Activated CD8-positive, alpha-beta memory T cell treated with anti-CD3 and anti-CD28 coated beads for 24 hours (primary cell): ENCODE measurements at regions not wholly inside any gene's neighbourhood (a gene's known extent, or its start where the extent isn't known, plus 50 kb on each side); places are given as distances from the start of the nearest gene placed in this dataset.
A peak's percentile ranks its signal among the peaks of the same experiment; 100 is the strongest.

ENCODE experiments used
- DNase-seq: peaks from one replicate; pipeline ENCODE4 v3.0.0-alpha.2; 2020

DNA sequence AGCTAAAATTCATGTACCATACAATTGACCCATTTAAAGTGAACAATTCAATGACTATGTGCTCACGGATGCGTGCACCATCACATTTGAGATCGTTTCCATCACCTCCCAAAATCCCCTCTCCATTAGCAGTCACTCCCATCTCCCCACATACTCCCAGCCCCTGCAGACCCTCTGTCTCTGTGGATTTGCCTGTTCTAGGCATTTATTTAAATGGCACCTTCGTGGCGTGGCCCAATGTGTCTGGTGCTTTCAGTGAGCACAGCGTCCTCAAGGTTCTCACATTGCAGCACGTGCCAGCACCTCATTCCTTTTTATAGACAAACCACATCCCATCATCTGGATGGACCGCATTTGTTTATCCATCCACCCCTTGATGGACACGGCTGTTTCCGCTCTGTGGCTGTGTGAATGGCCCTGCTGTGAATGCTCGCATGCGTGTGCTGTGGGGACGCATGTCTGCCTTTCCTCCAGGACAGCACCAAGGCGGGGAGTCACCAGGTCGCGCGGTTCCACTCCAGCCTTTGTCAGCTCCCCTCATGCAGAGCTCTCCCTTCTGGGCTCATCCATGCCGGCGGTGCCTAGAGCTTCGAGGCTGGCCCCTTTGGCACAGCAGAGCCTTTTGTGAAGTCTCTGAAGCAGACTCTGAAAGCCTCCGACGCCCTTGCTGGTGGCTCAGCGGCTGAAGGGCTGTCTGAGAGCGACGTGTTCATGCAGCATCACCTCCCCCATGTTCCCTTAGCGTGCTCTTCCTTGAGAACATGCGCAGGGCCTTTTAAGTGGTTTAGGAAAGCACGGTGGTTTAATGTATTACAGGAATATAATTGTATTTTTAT lies 184.4 kb downstream of the KIF26A start:
- no peak for DNase-seq

- peak; percentile 38 for DNase-seq
Observed at GRCh38 chr14:104323551-104324175, 185.3 kb downstream of the KIF26A start.

GRCh38 chr14:104326848-104327247 lies 188.5 kb downstream of the KIF26A start:
- DNase-seq, result no peak

DNA sequence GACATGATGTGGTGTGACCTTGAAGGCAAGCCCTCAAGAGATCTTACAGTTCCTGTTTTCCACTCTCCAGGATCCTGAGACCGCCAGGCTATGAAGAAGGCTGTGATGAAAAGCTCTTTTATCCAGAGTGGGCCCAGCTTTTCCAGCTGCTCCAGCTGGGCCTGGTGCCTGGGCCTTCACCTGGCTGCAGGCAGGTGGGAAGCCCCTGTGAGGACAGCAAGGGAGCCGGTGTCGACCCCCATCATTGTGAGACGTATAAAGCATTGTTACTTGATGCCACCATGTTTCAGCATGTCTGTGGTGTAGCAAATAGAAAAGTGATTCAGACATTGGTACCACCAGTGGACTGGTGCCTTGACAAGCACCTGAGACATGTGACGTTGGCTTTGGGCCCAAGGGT lies 190.2 kb downstream of the KIF26A start:
- DNase-seq, result peak; percentile 13

DNA sequence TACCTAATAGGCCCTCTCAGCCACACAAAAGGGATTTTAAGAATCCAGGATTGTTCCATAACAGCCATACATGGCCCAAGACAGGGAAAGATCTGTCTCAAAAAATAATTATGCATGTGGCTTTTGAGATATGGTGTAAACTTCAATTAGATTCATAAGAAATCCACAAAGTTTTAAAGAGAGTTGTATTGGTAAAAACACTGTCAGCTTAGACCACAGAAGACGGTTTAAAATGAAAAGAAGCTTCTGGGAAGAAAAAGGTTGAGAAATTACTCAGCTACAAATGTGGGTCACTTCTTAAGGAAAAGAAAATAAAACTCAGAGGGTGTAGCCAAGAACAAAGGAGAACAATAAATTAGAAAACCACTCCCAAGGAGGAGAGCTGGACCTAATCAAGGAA lies 191.4 kb downstream of the KIF26A start:
- DNase-seq, result no peak

DNA sequence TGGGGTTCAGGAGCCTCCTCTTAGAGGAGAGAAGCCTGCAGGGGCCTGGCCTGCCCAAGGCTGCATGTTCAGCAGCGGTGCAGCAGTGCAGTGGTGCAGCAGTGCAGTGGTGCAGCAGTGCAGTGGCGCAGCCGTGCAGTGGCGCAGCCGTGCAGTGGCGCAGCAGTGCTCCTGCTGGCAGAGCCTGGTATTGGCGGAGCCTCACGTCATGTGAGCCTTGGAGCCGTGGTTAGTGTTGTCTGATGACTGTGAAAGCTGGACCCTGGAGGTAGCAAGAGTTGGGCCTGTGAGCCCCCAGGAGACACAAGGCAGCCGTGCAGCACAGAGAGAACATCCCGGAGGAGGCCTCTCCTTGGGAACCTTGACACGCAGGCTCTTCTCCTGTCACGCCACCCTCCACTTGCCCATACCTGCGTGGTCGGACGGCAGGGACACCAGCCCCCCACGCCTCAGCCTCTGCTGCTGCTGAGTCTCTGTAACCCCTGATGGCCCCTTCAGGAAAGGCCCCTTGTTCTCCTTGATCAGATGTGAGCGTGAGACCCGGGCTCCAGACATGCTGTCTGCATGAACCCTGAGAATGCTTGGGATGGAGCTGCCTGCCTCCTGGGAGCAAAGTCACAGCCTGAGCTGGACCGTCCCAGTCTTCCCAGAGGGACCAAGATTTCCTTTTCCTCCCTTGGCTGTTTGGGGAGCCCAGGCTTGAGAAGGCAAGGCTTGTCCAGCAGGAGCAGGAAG lies 193.7 kb downstream of the KIF26A start:
- DNase-seq, result peak; percentile 44

GRCh38 chr14:104332634-104333270 lies 194.4 kb downstream of the KIF26A start:
- peak; percentile 24 for DNase-seq

GRCh38 chr14:104333646-104334423 lies 195.4 kb downstream of the KIF26A start:
- peak; percentile 30 for DNase-seq

DNA sequence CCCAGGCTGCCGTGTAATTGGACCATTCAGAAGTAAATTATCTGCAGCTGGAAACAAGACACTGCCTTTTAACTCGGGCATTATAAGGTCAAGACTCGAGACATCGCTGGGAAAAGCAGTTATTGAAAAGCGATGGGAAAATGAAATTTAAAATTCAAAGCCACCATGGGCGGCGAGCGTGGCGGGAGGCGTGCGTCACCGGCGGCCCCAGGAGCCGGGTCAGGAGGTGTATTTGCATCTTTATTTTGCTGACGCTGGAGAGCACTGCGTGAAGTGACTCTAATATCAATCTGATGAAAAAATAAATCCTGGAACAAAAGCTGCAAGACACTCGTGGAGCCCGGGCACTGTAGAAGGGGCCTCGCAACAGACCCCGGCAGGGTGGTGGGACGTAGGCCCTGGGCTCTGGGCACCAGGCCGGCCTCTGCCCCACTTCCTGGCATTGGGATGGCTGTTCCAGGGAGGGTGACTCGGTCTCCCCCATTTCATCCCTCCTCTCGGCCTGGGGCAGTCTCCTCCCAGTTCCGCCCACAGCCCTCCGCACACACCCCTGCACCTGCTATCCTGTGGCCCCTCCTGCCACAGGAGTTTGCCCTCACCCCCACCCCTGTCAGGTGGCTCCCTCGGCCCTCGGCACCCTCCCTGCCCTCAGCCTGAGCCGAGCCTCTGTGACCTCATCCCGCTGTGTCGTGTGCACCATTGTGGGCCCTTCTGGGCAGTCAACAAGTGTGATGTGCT lies 196.2 kb downstream of the KIF26A start:
- peak; percentile 24 for DNase-seq

GRCh38 chr14:104335176-104335575 lies 196.8 kb downstream of the KIF26A start:
- peak; percentile 21 for DNase-seq

GRCh38 chr14:104335611-104336010 lies 197.2 kb downstream of the KIF26A start:
- DNase-seq, result peak; percentile 30

GRCh38 chr14:104337351-104337750 lies 199.0 kb downstream of the KIF26A start:
- DNase-seq, result no peak

DNA sequence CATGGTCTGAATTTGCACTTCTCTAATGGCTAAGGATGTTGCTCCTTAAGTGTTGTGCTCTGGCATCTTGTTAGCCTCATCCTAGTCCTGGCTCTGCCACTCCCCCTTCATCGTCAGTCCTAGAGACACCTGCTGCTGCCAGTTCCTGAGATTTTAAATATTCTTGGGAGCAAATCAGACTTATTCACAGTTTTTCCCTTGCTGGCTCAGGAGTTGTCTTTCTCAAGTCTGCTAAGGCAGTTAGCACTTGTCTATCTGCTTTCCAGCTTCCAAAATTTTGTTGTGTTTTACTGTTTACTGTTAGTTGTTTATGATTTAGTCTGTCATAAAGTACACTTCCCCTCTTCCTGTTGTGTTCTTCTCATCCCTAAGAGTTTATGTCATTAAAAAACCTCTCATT lies 201.0 kb downstream of the KIF26A start:
- no peak for DNase-seq

DNA sequence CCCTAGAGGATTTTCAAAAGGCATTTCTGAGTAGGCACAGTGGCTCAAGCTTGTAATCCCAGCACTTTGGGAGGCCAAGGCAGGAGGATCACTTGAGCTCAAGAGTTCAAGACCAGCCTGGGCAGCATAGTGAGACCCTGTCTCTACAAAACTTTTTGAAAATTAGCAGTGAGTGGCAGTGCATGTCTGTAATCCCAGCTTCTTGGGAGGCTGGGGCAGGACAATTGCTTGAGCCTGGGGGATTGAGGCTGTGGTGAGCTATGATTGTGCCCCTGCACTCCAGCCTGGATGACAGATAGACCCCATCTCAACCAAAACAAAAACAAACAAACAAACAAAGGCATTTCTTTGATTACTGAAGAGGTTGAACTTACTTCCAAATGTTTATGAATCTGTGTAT lies 201.4 kb downstream of the KIF26A start:
- no peak for DNase-seq

DNA sequence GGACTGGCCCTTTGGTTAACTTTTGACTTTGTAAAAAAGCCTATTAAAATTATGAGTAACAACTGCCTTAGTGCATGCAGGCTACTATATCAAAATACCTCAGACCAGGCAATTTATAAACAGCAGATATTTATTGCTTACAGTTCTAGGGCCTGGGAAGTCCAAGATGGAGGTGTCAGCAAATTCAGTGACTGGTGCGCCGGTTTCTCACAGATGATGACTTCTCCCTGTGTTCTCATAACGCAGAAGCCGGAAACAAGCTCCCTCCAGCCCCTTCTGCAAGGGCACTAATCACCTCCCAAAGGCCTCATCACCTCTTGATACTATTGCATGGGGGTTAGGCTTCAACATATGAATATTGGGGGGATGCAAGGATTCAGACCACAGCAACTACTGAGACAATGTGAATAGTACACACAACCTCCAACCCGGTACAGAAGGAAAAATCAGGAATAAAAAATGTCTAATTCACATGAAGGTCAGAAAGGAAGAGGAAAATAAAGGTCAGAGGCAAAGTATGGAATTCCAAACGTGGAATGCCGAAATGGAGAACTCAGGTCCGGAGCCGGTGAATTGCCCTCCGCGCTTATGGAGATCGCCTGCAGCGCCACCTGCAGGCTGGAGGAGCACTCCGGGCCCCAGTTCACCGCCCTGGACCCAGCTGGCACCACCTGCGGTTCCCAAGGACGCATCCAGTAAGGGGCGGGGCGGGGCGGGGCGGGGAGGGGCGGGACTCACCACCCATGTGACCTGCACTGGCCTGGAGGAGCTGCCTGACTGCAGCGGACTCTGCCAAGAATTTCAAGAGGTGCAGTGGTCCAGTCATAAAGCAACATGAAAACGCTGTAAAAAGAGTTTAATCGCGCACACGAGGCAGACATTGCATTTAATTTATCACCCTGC lies 203.4 kb downstream of the KIF26A start:
- no peak for DNase-seq

DNA sequence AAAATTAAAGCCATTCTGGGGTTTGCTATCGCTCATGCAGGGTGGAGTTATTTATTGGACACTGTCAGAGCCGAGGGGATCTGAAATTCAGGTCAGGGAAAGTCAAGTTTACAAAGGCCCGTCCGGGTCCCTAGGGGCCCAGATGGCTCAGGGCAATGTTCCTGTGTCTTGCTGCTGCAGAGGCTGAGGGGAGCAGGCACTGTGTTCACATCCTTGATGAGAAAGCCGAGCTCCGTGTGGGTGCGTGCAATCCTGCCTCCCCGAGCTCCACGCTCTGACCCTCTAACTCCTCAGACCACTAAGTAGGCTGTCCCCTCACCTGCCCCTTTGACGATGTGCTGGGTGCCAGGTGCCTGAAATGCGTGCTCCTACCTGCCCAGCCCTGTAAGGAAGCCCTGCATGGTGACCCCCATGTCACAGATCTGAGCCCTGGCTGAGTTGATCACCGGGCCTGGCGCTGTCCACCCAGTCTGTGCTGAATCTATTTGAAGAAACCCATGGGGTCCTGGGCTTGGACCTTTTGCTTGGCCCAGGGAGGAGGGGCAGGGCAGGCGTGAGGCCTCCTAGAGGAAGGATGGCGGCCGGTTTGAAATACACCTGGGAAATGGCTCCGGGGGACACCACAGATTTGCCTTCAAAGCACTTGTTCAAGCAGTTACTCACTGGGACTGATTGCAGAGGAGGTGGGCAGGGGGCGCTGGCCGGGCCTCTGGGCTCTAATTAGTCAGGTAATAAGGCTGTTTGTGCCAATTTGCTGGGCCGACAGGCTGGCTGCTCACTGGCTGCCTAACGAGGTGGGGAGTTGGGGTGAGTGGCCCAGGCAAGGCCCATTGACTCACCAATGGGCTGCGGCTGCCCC lies 204.3 kb downstream of the KIF26A start:
- DNase-seq, result no peak

GRCh38 chr14:104343294-104343625 lies 204.9 kb downstream of the KIF26A start:
- DNase-seq, result no peak

DNA sequence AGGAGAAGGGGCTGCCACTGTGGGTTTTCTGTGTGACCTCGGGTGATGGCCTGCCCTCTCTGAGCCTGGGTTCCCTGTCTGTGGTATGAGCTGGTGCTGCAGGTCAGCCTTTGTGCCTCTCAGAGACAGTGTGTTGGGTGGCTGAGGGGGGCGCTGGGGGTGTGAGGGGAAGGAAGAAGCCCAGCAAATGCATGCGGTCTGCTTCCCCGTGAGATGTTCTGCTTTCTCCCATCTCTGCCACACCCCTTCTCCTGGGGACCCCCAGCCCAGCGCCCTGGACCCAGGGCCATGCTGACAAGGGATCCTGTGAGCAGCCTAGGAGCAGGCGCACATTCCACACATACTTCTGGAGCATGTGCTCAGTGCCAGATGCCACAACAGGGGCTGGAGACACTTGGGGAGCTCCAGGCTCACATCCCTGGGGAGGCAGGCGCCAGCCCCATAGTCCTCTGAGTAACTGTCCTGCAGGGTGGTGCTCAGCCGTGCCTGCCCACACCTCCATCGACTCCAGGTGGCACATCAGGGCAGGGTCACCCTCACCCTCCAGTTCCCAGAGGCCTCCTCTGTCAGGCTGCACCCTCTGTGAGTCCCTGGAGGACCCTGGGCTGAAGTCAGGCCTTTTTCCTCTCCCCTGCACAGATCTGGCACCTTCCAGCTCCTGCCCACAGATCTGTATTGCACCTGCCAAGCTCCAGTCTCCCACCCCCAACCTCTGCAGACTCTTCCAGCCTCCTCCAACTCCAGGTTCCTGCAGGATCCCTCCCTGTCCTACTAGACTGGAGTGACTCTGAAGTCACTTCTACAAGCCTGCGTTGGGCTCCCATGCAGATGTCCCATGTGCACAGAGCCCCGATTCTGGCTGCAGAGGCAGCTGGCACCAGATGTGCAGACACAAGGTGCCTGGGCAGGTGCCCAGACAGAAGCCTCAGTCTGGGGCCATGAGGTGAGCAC lies 205.6 kb downstream of the KIF26A start:
- DNase-seq, result no peak
